Memory B cell (primary cell): ENCODE measurements at regions not wholly inside any gene's neighbourhood (a gene's known extent, or its start where the extent isn't known, plus 50 kb on each side); places are given as distances from the start of the nearest gene placed in this dataset.

ENCODE experiments used
- ATAC-seq: fragments of 150-1000 bp; cut with Tn5 transposase; 2 replicates; pipeline ENCODE4 v1.10.0; 2021; ENCODE audit warnings: low read depth, mild to moderate bottlenecking, moderate library complexity
- DNase-seq, 2 donors: peaks; one replicate each; pipeline ENCODE4 v3.0.0; 2022; ENCODE audit warnings: low spot score in 2 of 2
- H3K27ac Mint-ChIP-seq: one replicate; pipeline ENCODE4 v1.8.0; 2022; ENCODE audit warnings: mild to moderate bottlenecking, moderate library complexity, mixed read lengths
- H3K27me3 Mint-ChIP-seq: one replicate; pipeline ENCODE4 v1.8.0; 2022; ENCODE audit warnings: mixed read lengths
- H3K36me3 Mint-ChIP-seq: one replicate; pipeline ENCODE4 v1.8.0; 2022; ENCODE audit warnings: mild to moderate bottlenecking, mixed read lengths
- H3K4me1 Mint-ChIP-seq: one replicate; pipeline ENCODE4 v1.8.0; 2022; ENCODE audit warnings: mixed read lengths
- H3K4me3 Mint-ChIP-seq: one replicate; pipeline ENCODE4 v1.8.0; 2022; ENCODE audit warnings: mild to moderate bottlenecking, moderate library complexity, mixed read lengths
- H3K9me3 Mint-ChIP-seq: one replicate; pipeline ENCODE4 v1.8.0; 2022; ENCODE audit warnings: mixed read lengths

DNA sequence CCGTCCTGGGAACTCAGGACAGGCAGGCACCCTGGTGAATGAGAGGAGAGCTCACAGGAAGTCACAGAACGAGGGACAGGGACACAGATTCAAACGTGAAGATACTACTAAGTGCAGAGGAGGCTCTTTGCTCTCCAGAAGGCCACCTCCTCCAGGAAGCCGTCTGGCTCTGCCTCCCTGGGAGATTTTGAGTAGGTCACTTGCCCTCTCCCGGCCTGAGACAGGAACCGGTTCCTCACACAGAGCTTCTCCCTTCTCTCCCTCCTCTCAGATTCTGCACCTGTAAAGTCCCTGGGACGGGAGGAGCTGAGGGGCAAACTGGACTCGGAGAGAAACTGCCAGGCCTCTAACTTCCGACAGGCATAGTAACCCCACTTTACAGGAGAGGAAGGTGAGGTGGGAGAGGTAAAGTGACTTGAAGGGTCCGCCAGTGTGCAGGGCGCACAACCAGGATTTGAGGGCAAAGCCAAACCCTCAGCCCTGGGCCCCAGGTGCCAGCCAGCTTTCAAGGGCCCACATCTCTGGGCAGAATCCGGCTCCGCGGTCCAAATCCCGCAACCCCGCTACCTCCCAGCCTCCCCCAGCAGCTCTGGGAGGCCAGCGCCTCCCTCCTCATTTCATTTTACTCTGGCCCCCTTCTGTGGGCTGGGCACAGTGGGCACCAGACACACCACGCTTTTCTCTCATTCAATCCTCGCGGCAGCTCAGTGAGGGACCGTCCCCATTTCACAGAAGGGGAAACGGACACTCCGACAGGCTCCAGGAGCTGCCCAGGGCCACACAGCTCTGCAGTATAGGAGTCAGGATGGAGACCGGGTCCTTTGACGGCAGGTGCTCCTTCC, 150.2 kb downstream of the SMAD6 start:
- H3K9me3 Mint-ChIP-seq: no peaks in the 10 kb centered on the region
- H3K27me3 Mint-ChIP-seq: peaks cover 2% of the 10 kb centered on the region
- no peak for DNase-seq
- peak overlapping the region; percentile 18 for H3K4me3 Mint-ChIP-seq
- no peak for ATAC-seq
- no peaks in the 10 kb centered on the region for H3K36me3 Mint-ChIP-seq
- H3K27ac Mint-ChIP-seq: no peak overlapping the region
- H3K4me1 Mint-ChIP-seq: peaks cover 9% of the 10 kb centered on the region

DNA sequence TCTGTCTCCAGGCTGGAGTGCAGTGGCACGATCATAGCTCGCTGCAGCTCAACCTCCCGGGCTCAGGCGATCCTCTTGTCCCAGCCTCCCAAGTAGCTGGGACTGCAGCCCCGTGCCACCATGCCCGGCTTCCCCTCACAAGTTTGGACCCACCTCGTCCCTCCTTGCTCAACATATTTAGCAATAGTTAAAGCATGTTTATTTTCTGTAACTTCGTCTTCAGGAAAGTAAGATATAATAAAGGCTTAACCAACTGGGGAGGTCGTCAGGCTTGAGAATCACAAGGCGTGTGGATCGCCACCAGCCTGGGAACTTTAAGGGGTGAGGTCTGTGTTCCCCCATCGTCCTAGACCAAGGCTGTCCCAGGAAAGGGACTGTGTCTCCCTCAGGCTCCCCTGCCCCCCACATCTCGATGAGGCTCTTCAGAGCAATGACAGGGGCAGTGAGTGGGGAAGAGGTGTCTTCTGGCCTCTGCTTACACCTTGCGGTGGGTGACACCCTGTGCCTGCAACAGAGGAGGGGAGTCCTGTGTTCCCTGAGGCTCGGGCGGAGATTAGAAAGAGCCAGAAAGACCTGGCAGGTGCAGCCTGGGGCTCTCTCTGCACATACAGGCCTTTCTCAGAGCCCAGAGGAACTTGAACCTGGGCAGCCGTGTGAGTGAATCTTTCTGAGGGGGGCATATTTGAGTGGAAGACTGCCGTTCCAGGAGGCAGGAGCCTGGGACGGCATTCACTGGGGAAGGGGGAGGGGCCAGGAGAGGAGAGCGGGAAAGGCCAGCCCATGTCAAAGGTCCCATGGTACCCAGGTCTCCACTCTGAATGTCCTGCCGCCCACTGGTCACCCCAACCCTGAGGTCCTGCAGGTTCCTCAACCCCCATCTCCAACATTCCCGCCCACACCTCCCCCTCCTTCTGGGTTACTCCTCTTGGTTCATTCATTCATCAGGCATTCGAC, 152.3 kb downstream of the SMAD6 start:
- DNase-seq: peak in 1 of 2 donors; percentile 6
- Mint-ChIP-seq H3K27me3 (peaks cover 3% of the 10 kb centered on the region), H3K9me3 (no peaks in the 10 kb centered on the region), H3K4me1 (peaks cover 9% of the 10 kb centered on the region), H3K36me3 (no peaks in the 10 kb centered on the region), H3K4me3 (no peak overlapping the region), H3K27ac (no peak overlapping the region)
- ATAC-seq: no peak

DNA sequence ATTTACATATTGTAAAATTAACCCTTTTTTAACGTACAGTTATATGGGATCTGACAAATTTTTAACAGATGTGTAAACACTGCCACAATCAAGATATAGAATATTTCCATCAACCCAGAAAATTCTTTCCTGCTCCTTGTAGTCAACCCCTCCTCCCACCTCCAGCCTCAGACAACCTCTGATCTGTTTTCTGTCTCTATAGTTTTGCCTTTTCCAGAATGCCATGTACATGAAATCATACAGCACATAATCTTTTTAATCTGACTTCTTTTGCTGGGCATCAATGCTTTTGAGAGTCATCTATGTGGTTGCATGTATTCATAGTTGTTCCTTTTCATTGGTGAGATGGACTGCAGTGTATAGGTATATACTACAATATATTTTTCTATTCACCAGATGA, 153.0 kb downstream of the SMAD6 start:
- ATAC-seq (no peak), DNase-seq (no peak)
- Mint-ChIP-seq H3K9me3 (no peaks in the 10 kb centered on the region), H3K4me3 (no peak overlapping the region), H3K4me1 (peaks cover 9% of the 10 kb centered on the region), H3K36me3 (no peaks in the 10 kb centered on the region), H3K27ac (no peak overlapping the region), H3K27me3 (peaks cover 3% of the 10 kb centered on the region)

DNA sequence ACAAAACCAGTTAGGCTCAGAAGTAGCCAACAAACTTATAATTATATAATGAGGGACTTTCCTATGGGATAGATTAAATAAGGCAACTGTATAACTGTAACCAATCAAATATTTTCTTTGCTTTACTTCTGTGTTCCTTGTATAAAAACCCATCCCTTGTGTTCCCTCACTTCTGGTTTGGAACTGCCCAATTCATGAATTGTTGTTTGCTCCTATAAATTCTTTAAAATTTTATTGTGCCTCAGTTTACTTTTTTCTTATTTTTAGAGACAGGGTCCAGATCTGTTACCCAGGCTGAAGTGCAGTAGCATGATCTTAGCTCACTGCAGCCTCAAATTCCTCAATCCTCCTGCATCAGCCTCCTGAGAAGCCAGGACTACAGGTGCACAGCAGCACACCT, 155.7 kb downstream of the SMAD6 start:
- Mint-ChIP-seq H3K9me3 (no peaks in the 10 kb centered on the region), H3K4me3 (no peak overlapping the region), H3K27ac (no peak overlapping the region), H3K36me3 (no peaks in the 10 kb centered on the region), H3K4me1 (peaks cover 6% of the 10 kb centered on the region), H3K27me3 (peaks cover 3% of the 10 kb centered on the region)
- no peak for DNase-seq
- ATAC-seq: no peak

DNA sequence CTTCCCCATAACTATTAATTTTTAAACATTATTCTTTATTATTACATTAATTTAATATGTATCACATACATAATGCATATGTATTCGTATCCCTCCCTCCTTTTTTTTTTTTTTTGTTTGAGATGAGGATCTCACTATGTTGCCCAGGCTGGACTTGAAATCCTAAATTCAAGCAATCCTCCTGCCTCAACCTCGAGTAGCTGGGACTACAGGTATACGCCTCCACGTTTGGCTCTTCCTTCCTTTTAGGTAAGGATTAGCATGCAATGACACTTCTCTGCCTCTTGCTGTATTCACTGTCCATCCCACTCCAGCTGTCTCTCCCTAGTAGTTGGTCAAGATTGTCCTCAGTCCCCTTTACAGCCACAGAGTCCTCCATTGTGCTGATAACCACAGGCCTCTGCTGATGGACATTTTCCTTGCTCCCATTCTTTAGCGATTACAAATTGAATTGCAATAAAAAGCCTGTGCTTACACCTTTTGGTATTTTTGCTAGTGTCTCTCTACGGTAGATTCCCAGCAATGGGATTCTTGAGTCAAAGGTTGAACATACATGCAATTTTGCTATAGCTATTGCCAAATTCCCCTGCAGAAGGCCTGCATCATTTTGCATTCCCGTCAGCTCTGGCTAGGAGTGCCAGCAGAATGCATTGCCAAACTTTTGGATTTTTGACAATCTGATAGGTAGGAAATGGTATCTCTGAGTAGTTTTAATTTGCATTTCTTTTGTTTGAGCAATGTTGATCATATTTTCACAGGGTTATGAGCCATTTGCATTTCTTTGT, 156.6 kb downstream of the SMAD6 start:
- no peak for ATAC-seq
- DNase-seq: no peak
- H3K36me3 Mint-ChIP-seq: no peaks in the 10 kb centered on the region
- no peak overlapping the region for H3K27ac Mint-ChIP-seq
- peaks cover 16% of the 10 kb centered on the region for H3K4me1 Mint-ChIP-seq
- no peaks in the 10 kb centered on the region for H3K9me3 Mint-ChIP-seq
- H3K4me3 Mint-ChIP-seq: no peak overlapping the region
- peaks cover 3% of the 10 kb centered on the region for H3K27me3 Mint-ChIP-seq

DNA sequence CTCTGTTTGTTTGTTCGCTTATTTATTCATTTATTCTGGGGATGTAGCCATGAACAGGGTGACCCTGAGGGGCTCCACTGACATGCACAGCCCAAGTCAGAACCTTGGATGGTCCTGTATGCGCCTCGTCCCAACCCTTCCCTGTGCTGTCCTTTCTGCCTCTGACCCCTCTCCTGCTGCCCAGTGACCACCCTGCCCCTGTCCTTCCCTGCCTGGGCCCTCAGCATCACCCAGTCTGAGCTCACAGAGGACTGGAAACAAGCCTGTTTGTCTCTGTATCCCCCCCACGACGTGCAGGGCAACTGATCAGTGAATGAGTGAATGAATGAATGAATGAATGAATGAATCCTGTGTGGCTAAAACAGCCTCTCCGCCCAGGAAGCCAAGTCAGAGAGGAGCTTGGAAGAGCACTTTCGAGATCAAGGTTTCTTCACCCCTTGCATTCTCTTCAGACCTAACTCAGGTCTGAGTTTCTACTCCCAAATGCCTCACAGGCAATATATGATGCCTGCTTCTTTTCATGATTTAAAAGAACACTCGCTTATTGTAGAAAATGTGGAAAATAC, 157.7 kb downstream of the SMAD6 start:
- Mint-ChIP-seq H3K9me3 (no peaks in the 10 kb centered on the region), H3K27ac (no peak overlapping the region), H3K4me3 (no peak overlapping the region), H3K27me3 (peaks cover 2% of the 10 kb centered on the region), H3K4me1 (peaks cover 19% of the 10 kb centered on the region), H3K36me3 (no peaks in the 10 kb centered on the region)
- DNase-seq (no peak), ATAC-seq (no peak)

DNA sequence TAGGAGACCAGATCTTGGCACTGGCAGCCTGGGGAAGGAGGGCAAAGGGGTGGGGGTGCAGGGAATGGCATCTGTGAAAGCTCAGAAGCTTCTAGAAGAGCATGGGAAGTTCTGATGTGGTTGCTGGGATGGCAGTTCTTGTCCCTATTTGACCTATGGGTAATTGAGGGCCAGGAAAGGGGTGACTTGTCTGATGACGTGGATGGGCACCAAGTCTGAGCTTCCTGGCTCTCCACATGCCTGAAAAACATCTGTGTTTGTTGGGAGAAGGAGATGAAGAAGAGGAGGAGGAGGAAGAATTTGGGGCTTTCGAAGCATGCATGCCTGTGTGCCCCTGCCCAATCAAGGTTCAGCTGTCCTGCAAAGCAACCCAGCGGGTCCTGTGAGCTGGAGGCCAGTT, 158.8 kb downstream of the SMAD6 start:
- DNase-seq (no peak), ATAC-seq (no peak)
- Mint-ChIP-seq H3K27ac (no peak overlapping the region), H3K36me3 (no peaks in the 10 kb centered on the region), H3K27me3 (peaks cover 2% of the 10 kb centered on the region), H3K9me3 (no peaks in the 10 kb centered on the region), H3K4me1 (peaks cover 27% of the 10 kb centered on the region), H3K4me3 (no peak overlapping the region)

DNA sequence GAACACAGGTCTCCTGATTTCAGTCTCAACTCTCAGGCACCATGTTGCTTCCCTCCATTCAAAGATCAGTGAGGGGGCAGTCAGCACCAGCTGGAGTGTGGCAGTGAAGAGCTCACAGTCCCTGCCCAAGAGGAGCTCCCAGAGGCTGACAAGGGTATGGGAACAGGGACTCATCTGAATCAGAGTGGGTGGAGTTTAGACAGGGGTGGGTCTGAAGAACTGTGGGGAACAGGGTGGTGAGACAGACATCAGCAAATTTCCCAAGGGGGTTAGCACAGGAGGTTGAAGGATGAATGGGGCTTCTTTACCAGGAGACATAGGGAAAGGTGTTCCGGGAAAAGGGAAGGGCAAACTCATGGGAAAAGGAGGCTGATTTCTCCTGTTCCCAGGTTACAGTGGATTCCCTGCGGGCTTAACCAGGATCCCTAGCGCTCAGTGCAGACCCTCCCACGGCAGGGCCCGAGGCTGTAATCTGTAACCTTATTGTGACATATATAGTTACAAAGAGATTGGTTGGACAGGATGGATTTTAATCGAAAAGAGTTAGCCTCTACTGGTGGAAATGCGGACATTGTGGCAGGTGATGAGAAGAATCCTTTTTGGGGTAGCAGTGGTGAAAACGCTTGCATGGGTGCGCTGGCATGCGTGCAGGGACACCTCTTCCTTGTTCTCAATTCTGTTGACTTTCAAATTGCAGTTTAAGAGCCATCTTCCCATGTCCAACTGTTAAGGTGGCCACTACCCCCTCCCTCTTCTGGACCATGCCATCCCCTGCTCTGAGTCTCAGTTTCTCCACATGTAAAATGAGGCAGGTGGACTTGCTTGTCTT, 160.3 kb downstream of the SMAD6 start:
- DNase-seq (no peak), ATAC-seq (no peak)
- Mint-ChIP-seq H3K27ac (peak overlapping the region; percentile 78), H3K4me1 (peaks cover 33% of the 10 kb centered on the region), H3K27me3 (peaks cover under 1% of the 10 kb centered on the region), H3K9me3 (no peaks in the 10 kb centered on the region), H3K36me3 (no peaks in the 10 kb centered on the region), H3K4me3 (no peak overlapping the region)

DNA sequence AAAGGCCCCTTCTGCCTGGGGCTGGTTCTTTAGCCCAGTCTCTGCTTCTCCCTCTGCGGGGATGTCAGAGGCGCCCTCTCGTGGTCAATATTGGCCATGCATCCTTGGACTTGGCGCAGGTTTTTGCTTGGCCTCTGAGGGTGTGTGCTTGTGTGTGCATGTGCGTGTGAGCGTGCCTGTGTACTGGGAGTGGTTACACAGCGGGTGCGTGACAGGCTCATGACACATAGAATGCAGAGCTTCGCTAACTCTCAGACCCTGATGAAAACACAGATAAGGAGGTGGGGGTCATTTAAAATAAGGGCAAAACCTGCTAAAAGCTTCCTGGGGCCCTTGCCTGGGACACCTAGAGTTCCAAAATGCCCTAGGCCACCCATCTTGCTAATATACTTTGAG, 160.9 kb downstream of the SMAD6 start:
- ATAC-seq (peak; percentile 48), DNase-seq (peak; percentile 90 to 94)
- H3K27ac Mint-ChIP-seq: peak overlapping the region; percentile 78
- H3K4me3 Mint-ChIP-seq: no peak overlapping the region
- H3K4me1 Mint-ChIP-seq: peaks cover 33% of the 10 kb centered on the region
- H3K9me3 Mint-ChIP-seq: no peaks in the 10 kb centered on the region
- H3K36me3 Mint-ChIP-seq: no peaks in the 10 kb centered on the region
- no peaks in the 10 kb centered on the region for H3K27me3 Mint-ChIP-seq

DNA sequence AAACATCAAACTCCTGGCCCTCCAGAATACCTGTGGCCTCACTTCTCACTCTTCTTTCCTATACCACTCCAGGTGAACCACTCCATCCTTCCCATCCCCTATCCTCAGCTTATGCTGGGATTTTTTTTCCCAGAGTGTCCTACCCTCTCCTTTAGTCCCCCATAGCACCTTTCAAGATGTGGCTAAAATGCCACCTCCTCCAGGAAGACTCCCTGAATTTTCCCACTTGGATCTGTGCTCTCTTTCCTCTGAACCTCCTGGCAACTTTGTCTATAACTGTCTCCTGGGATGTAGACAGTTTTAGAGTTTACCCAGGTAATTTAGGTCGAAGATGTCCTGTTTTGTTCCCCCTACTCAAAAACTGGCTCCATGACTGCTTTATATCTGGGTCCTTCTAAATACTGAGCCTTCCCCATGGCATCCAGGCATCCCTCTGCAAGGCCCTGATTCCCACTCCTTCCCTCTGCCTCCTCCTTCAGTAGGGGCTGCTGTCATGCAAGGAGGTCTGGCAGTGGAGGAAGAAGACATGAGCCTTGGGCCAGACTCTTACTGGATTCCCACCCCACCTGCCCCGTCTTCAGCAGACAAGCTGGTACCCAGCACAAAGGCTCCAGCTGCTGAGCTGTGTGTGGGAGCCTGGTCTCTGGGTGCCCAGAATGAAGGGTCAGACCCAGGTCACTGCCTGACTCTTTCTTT, 161.5 kb downstream of the SMAD6 start:
- Mint-ChIP-seq H3K27me3 (no peaks in the 10 kb centered on the region), H3K4me1 (peaks cover 33% of the 10 kb centered on the region), H3K27ac (peak overlapping the region; percentile 78), H3K9me3 (no peaks in the 10 kb centered on the region), H3K36me3 (no peaks in the 10 kb centered on the region), H3K4me3 (no peak overlapping the region)
- DNase-seq (peak in 1 of 2 donors; percentile 9), ATAC-seq (no peak)

DNA sequence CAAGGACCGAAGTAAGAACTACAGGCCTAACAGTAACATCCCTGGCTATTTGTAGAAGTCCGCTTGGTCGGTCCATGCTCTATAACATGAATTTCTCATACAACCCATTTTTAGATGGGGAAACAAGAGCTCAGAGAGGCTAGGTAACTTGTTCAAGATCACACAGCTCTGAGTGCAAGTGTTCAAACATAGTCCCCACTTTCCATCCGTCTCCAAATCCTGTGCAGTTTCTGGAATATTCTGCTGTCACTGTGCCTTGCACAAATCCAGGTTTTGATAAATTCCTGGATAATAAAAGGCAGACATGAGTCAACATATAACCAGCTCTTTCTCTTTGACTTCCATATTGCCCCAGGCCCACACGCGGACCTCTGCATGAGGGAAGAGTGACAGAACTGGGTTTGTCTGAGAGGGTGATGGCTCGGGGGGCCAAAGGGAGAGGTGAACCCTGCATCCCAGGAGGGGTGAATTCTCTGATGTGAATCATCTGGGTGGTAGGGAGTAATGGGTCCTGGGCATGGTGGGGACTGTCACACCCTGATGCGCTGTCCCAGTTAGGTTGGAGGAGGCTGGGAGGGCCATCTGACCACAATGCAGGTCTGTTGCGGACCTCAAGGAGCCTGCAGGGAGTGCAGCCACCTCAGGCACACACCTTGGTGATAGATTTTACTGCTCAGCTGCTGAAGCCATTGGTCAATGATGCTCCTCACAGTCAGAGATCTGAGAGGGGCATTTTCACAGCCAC, 162.2 kb downstream of the SMAD6 start:
- ATAC-seq: no peak
- no peaks in the 10 kb centered on the region for H3K36me3 Mint-ChIP-seq
- no peaks in the 10 kb centered on the region for H3K27me3 Mint-ChIP-seq
- H3K9me3 Mint-ChIP-seq: no peaks in the 10 kb centered on the region
- peak in 1 of 2 donors; percentile 11 for DNase-seq
- H3K4me3 Mint-ChIP-seq: no peak overlapping the region
- H3K27ac Mint-ChIP-seq: peak overlapping the region; percentile 91
- H3K4me1 Mint-ChIP-seq: peaks cover 33% of the 10 kb centered on the region

DNA sequence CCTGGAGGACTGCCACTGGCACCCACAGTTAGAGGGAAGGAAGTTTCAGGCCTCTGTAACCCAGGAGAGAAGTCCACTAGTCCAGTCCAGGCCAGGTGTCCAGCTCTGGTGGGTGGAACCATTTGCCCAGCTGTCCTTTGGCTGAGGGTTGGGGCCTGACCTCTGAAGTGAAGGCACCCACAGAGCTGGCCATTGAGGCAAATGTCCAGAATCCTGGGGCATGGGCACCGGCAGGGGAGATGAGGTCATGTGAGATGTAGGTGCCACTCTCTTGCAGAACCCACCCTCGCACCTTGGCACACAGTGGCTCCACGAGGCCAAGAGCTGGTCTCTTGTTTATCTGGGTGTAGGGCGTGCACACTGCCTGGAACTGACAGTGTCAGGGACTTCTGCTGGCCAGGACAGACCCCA, 162.8 kb downstream of the SMAD6 start:
- H3K4me1 Mint-ChIP-seq: peaks cover 33% of the 10 kb centered on the region
- no peaks in the 10 kb centered on the region for H3K36me3 Mint-ChIP-seq
- H3K27me3 Mint-ChIP-seq: no peaks in the 10 kb centered on the region

More for the DNA sequence above, 162.8 kb downstream of the SMAD6 start:
- Mint-ChIP-seq H3K4me3 (no peak overlapping the region), H3K9me3 (no peaks in the 10 kb centered on the region), H3K27ac (peak overlapping the region; percentile 91)
- ATAC-seq (no peak), DNase-seq (peak in 1 of 2 donors; percentile 14)
